Urothelium cell line (cell line): ENCODE measurements at regions not wholly inside any gene's neighbourhood (a gene's known extent, or its start where the extent isn't known, plus 50 kb on each side); places are given as distances from the start of the nearest gene placed in this dataset.
A peak's percentile ranks its signal among the peaks of the same experiment; 100 is the strongest.
"Not testable (repeated sequence)": the region's sequence is repeated elsewhere in the genome, so short reads cannot be mapped to it uniquely, and the experiment has no call there.

Experiments
- DNase-seq: peaks from one replicate; pipeline ENCODE4 v3.0.0; 2011; ENCODE audit warnings: low spot score, mixed read lengths
- FAIRE-seq: peaks from 2 replicates; lab custom pipeline; 2011; peaks lifted over from hg19 to GRCh38; lab: Jason Lieb, UNC

- FAIRE-seq (no peak), DNase-seq (no peak)
Observed at GRCh38 chr9:25461416-25461815, 216.8 kb downstream of the TUSC1 start.

GRCh38 chr9:25453875-25454274, 224.4 kb downstream of the TUSC1 start:
- no peak for DNase-seq
- no peak for FAIRE-seq

GRCh38 chr9:25449503-25449902, 228.7 kb downstream of the TUSC1 start:
- FAIRE-seq: no peak
- DNase-seq: no peak

- not testable (repeated sequence) for FAIRE-seq, DNase-seq
Observed at GRCh38 chr9:25445721-25446120, 232.5 kb downstream of the TUSC1 start.

- DNase-seq (no peak), FAIRE-seq (no peak)
Observed at GRCh38 chr9:25442526-25442925, 235.7 kb downstream of the TUSC1 start.

- DNase-seq (no peak), FAIRE-seq (no peak)
Observed at GRCh38 chr9:25427898-25428297, 250.3 kb downstream of the TUSC1 start.

- no peak for DNase-seq
- no peak for FAIRE-seq
Observed at GRCh38 chr9:25427290-25427689, 251.0 kb downstream of the TUSC1 start.

GRCh38 chr9:25421560-25421959, 256.7 kb downstream of the TUSC1 start:
- no peak for DNase-seq

GRCh38 chr9:25418974-25419373, 259.3 kb downstream of the TUSC1 start:
- FAIRE-seq (no peak), DNase-seq (no peak)

More at GRCh38 chr9:25421560-25421959, 256.7 kb downstream of the TUSC1 start:
- FAIRE-seq: no peak

GRCh38 chr9:25415718-25416117, 262.5 kb downstream of the TUSC1 start:
- DNase-seq: no peak
- no peak for FAIRE-seq

- DNase-seq: no peak
- FAIRE-seq: no peak
Observed at GRCh38 chr9:25412646-25413045, 265.6 kb downstream of the TUSC1 start.

- FAIRE-seq (no peak), DNase-seq (no peak)
Observed at GRCh38 chr9:25397746-25398145, 280.5 kb downstream of the TUSC1 start.

GRCh38 chr9:25396828-25397227, 281.4 kb downstream of the TUSC1 start:
- FAIRE-seq (no peak), DNase-seq (no peak)

GRCh38 chr9:25381141-25381540, 297.1 kb downstream of the TUSC1 start:
- FAIRE-seq (no peak), DNase-seq (no peak)

- DNase-seq (no peak), FAIRE-seq (no peak)
Observed at GRCh38 chr9:25377039-25377438, 301.2 kb downstream of the TUSC1 start.

- FAIRE-seq (no peak), DNase-seq (no peak)
Observed at GRCh38 chr9:25374281-25374680, 304.0 kb downstream of the TUSC1 start.

GRCh38 chr9:25366906-25367305, 311.3 kb downstream of the TUSC1 start:
- no peak for FAIRE-seq
- DNase-seq: no peak

- no peak for DNase-seq
- no peak for FAIRE-seq
Observed at GRCh38 chr9:25353783-25354182, 324.5 kb downstream of the TUSC1 start.

GRCh38 chr9:25350011-25350410, 328.2 kb downstream of the TUSC1 start:
- DNase-seq (peak; percentile 3), FAIRE-seq (no peak)

GRCh38 chr9:25322142-25322541, 356.1 kb downstream of the TUSC1 start:
- DNase-seq: no peak
- FAIRE-seq: no peak

- DNase-seq (no peak), FAIRE-seq (no peak)
Observed at GRCh38 chr9:25310961-25311360, 367.3 kb downstream of the TUSC1 start.

- no peak for DNase-seq
- no peak for FAIRE-seq
Observed at GRCh38 chr9:25308549-25308948, 369.7 kb downstream of the TUSC1 start.

GRCh38 chr9:25302601-25303000, 375.6 kb downstream of the TUSC1 start:
- DNase-seq: no peak
- no peak for FAIRE-seq

GRCh38 chr9:25288195-25288594, 390.0 kb downstream of the TUSC1 start:
- not testable (repeated sequence) for DNase-seq, FAIRE-seq
